GM21515 (cell line): ENCODE measurements at regions not wholly inside any gene's neighbourhood (a gene's known extent, or its start where the extent isn't known, plus 50 kb on each side); places are given as distances from the start of the nearest gene placed in this dataset.

Source experiments
- ATAC-seq: cut with Tn5 transposase; IDR thresholded peaks from one replicate; pipeline ENCODE4 v1.9.1; 2021; ENCODE audit not compliant: unreplicated experiment

- no peak for ATAC-seq
Observed at GRCh38 chr6:43985329-43985728, 141.9 kb downstream of the MRPL14 start.

GRCh38 chr6:43984442-43985321 is 142.6 kb downstream of the MRPL14 start:
- ATAC-seq, result no peak

GRCh38 chr6:43983632-43984031 is 143.6 kb downstream of the MRPL14 start:
- no peak for ATAC-seq

GRCh38 chr6:43983191-43983590 is 144.1 kb downstream of the MRPL14 start:
- ATAC-seq, result no peak

- ATAC-seq, result no peak
Observed at GRCh38 chr6:43982084-43982625, 145.1 kb downstream of the MRPL14 start.

- ATAC-seq, result no peak
Observed at GRCh38 chr6:43981363-43981990, 145.8 kb downstream of the MRPL14 start.

GRCh38 chr6:43980004-43980795 is 147.1 kb downstream of the MRPL14 start:
- no peak for ATAC-seq

- ATAC-seq, result no peak
Observed at GRCh38 chr6:43979525-43979924, 147.7 kb downstream of the MRPL14 start.

- ATAC-seq, result no peak
Observed at GRCh38 chr6:43978473-43979346, 148.5 kb downstream of the MRPL14 start.

GRCh38 chr6:43977404-43978111 is 149.7 kb downstream of the MRPL14 start:
- peak; percentile 71 for ATAC-seq

GRCh38 chr6:43976706-43977403 is 150.4 kb downstream of the MRPL14 start:
- no peak for ATAC-seq

- no peak for ATAC-seq
Observed at GRCh38 chr6:43974643-43975230, 152.5 kb downstream of the MRPL14 start.

GRCh38 chr6:43973357-43973756 is 153.9 kb downstream of the MRPL14 start:
- ATAC-seq, result no peak

- no peak for ATAC-seq
Observed at GRCh38 chr6:43972913-43973300, 154.3 kb downstream of the MRPL14 start.

GRCh38 chr6:43972179-43972912 is 154.9 kb downstream of the MRPL14 start:
- ATAC-seq, result no peak

GRCh38 chr6:43971776-43972126 is 155.5 kb downstream of the MRPL14 start:
- no peak for ATAC-seq

GRCh38 chr6:43970913-43971775 is 156.1 kb downstream of the MRPL14 start:
- no peak for ATAC-seq
